Brain microvascular endothelial cell (primary cell): ENCODE measurements at regions not wholly inside any gene's neighbourhood (a gene's known extent, or its start where the extent isn't known, plus 50 kb on each side); places are given as distances from the start of the nearest gene placed in this dataset.

Source experiments
- DNase-seq: peaks from one replicate; pipeline ENCODE4 v3.0.0-alpha.2; 2020
- H3K27ac ChIP-seq: fragments of 250-450 bp; sonication (Bioruptor Pico); 2 replicates; pipeline ENCODE4 v1.5.1; 2020; ENCODE audit warnings: mild to moderate bottlenecking, moderate library complexity
- H3K27me3 ChIP-seq: fragments of 250-450 bp; sonication (Bioruptor Pico); replicated peaks from 2 replicates; pipeline ENCODE4 v1.5.1; 2020; ENCODE audit warnings: mild to moderate bottlenecking
- H3K36me3 ChIP-seq: fragments of 250-450 bp; sonication (Bioruptor Pico); replicated peaks from 2 replicates; pipeline ENCODE4 v1.5.1; 2020; ENCODE audit warnings: mild to moderate bottlenecking
- H3K4me3 ChIP-seq: 2 replicates; pipeline ENCODE4 v1.5.1; 2011; ENCODE audit warnings: low read depth, mild to moderate bottlenecking, control low read depth, low read length, moderate library complexity
- CTCF ChIP-seq: IDR thresholded peaks from 2 replicates; pipeline ENCODE4 v1.5.1; 2011; ENCODE audit warnings: low read depth, mild to moderate bottlenecking, moderate library complexity, low read length, control low read depth, inconsistent platforms; ENCODE audit errors: missing control alignments
- in situ Hi-C: cut with HindIII; loops from 2 replicates; pipeline ENCODE4 v1.10.0; 2017; ENCODE audit warnings: low sequenced_read_pairs, low pct_ligation_motif_present

- Histone ChIP-seq H3K27me3 (no peaks in the 10 kb centered on the region), H3K4me3 (no peak overlapping the region), H3K27ac (no peak overlapping the region), H3K36me3 (no peaks in the 10 kb centered on the region)
- no peak for DNase-seq
- TF ChIP-seq CTCF: no peak
- in situ Hi-C loops: no loop called here
Measured at GRCh38 chr13:50672025-50672424, 171.5 kb downstream of the DLEU7 start.

- H3K36me3 ChIP-seq: no peaks in the 10 kb centered on the region
- no peaks in the 10 kb centered on the region for H3K27me3 ChIP-seq
- no peak for TF ChIP-seq CTCF
- in situ Hi-C loops: no loop called here
- H3K4me3 ChIP-seq: no peak overlapping the region
- H3K27ac ChIP-seq: no peak overlapping the region
- DNase-seq: no peak
Measured at GRCh38 chr13:50675651-50676050, 167.8 kb downstream of the DLEU7 start.

DNA sequence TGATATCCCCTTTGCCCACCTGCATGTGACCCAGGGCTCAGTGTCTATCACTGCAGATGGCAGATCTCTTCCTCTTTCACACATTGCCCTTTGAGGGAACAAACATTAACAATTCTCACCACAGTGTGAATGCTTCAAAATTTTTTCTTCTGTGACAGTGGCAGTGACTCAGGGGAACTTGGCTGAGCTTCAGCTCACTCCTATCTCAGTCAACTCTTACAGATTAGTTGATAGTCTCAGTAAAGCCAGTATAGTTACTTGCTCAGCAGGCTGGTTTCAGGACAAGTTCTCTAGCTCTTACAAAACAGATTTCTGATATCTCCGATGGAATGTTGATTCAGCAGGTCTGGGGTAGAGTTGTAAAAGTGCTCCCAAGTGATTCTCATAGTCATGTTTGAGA, 166.9 kb downstream of the DLEU7 start:
- H3K27me3 ChIP-seq: no peaks in the 10 kb centered on the region
- H3K27ac ChIP-seq: peak overlapping the region; percentile 79
- TF ChIP-seq CTCF: no peak
- DNase-seq: peak; percentile 89
- no peaks in the 10 kb centered on the region for H3K36me3 ChIP-seq
- in situ Hi-C loops: no loop called here
- H3K4me3 ChIP-seq: no peak overlapping the region

- Histone ChIP-seq H3K4me3 (no peak overlapping the region), H3K27ac (peak overlapping the region; percentile 79), H3K27me3 (no peaks in the 10 kb centered on the region), H3K36me3 (no peaks in the 10 kb centered on the region)
- in situ Hi-C loops: no loop called here
- TF ChIP-seq CTCF: no peak
- DNase-seq: no peak
Measured at GRCh38 chr13:50677258-50677657, 166.2 kb downstream of the DLEU7 start.

DNA sequence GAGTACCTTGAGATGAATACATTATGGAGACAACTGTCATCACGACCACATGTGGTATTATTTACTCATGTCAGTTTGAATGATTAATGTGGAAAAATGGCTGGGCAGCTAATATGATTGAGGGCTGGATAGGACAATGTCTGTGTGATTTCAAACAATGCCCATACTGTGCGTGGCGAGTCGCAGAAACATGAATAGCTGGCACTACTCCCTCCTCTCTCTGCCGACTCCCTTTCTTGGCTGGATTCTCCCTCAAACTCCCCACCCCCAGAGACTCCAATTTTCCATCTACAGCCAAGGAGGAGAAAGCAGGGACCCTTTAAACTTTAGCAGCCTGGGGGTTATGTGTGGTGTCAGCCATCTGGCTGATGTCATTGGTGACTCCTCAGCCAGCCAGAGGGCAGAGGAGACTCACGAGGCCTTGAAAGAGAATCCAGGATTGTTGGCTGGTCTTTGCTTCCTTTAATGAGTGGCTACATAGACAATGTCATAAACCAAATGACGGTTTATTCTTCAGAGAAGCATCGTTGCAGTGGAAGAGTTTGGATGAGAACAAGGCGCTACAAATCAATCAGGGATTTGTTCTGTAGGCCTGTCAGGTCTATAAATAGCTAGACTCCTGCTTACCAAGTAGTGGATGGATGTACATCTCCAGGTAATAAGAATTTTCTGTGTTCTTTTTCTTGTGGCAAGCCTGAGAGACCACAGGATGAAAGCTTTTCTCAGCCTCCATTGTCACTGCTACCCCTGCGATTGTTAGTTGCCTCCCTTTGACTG, 165.6 kb downstream of the DLEU7 start:
- peak; percentile 19 for DNase-seq
- Histone ChIP-seq H3K27ac (peak overlapping the region; percentile 79), H3K4me3 (no peak overlapping the region), H3K36me3 (no peaks in the 10 kb centered on the region), H3K27me3 (no peaks in the 10 kb centered on the region)
- TF ChIP-seq CTCF: no peak
- in situ Hi-C loops: no loop called here
